Calu3 (cell line): ENCODE measurements at regions not wholly inside any gene's neighbourhood (a gene's known extent, or its start where the extent isn't known, plus 50 kb on each side); places are given as distances from the start of the nearest gene placed in this dataset.

Experiments
- BruUV-seq: library from RNA; stranded (reverse); fragments of 400-500 nt; replicated peaks from 2 replicates; lab custom pipeline; 2021; lab: Mats Ljungman, UMichigan
- CTCF ChIA-PET: fragments of 300-600 bp; sonication (Branson Sonifier 250); formaldehyde crosslinking; loops from one replicate; lab custom pipeline; 2022; ENCODE audit warnings: antibody characterized with exemption; lab: Charles Lee
- DNase-seq: peaks from one replicate; pipeline ENCODE4 v3.0.0; 2022
- H3K27ac Mint-ChIP-seq: one replicate; pipeline ENCODE4 v1.8.0; 2022; ENCODE audit warnings: mixed read lengths; ENCODE audit not compliant: unreplicated experiment
- H3K27me3 Mint-ChIP-seq: one replicate; pipeline ENCODE4 v1.8.0; 2022; ENCODE audit warnings: mixed read lengths; ENCODE audit not compliant: unreplicated experiment
- H3K36me3 Mint-ChIP-seq: one replicate; pipeline ENCODE4 v1.8.0; 2022; ENCODE audit warnings: mild to moderate bottlenecking, moderate library complexity, mixed read lengths; ENCODE audit not compliant: insufficient read depth, unreplicated experiment
- H3K4me1 Mint-ChIP-seq: one replicate; pipeline ENCODE4 v1.8.0; 2022; ENCODE audit warnings: mild to moderate bottlenecking, low read depth, mixed read lengths; ENCODE audit not compliant: unreplicated experiment
- H3K4me3 Mint-ChIP-seq: one replicate; pipeline ENCODE4 v1.8.0; 2022; ENCODE audit warnings: mild to moderate bottlenecking, low read depth, moderate library complexity, mixed read lengths; ENCODE audit not compliant: unreplicated experiment
- H3K9me3 Mint-ChIP-seq: one replicate; pipeline ENCODE4 v1.8.0; 2022; ENCODE audit warnings: low read depth, mixed read lengths; ENCODE audit not compliant: unreplicated experiment
- CTCF ChIP-seq: fragments of 200-600 bp; IDR thresholded peaks from one replicate; pipeline ENCODE4 v1.8.0; 2022; ENCODE audit warnings: antibody characterized with exemption; ENCODE audit not compliant: unreplicated experiment
- intact Hi-C: fragments of 100-400 bp; cut with micrococcal nuclease; formaldehyde crosslinking; loops from one replicate; pipeline ENCODE4 v1.10.0; 2022; ENCODE audit not compliant: unreplicated experiment

- BruUV-seq, result no TSS peak
- Mint-ChIP-seq H3K4me1 (no peaks in the 10 kb centered on the region), H3K36me3 (no peaks in the 10 kb centered on the region), H3K9me3 (no peaks in the 10 kb centered on the region), H3K27ac (no peak overlapping the region), H3K27me3 (peaks cover 82% of the 10 kb centered on the region), H3K4me3 (no peak overlapping the region)
- no peak for DNase-seq
- TF ChIP-seq CTCF, result no peak
- intact Hi-C loops, result no loop called here
- CTCF ChIA-PET, result interaction anchor here (0.5 to 1.0 kb wide), 2 partner anchors 131 to 303 kb away, joined by 3 to 5 read pairs; no protein-coding TSS in a partner anchor
Measured at GRCh38 chr17:77753246-77753645, 205.3 kb upstream of the TNRC6C start.

- CTCF ChIA-PET, result interaction anchor here (0.5 to 1.0 kb wide), 2 partner anchors 131 to 303 kb away, joined by 3 to 5 read pairs; no protein-coding TSS in a partner anchor
- no peak for DNase-seq
- Mint-ChIP-seq H3K27me3 (peaks cover 82% of the 10 kb centered on the region), H3K9me3 (no peaks in the 10 kb centered on the region), H3K36me3 (no peaks in the 10 kb centered on the region), H3K27ac (no peak overlapping the region), H3K4me3 (no peak overlapping the region), H3K4me1 (no peaks in the 10 kb centered on the region)
- TF ChIP-seq CTCF, result no peak
- intact Hi-C loops, result no loop called here
- BruUV-seq, result no TSS peak
Measured at GRCh38 chr17:77753691-77754245, 204.7 kb upstream of the TNRC6C start.

- CTCF ChIA-PET, result no interaction called here
- Mint-ChIP-seq H3K27ac (no peak overlapping the region), H3K4me3 (no peak overlapping the region), H3K27me3 (peaks cover 73% of the 10 kb centered on the region), H3K36me3 (no peaks in the 10 kb centered on the region), H3K4me1 (no peaks in the 10 kb centered on the region), H3K9me3 (no peaks in the 10 kb centered on the region)
- TF ChIP-seq CTCF, result no peak
- intact Hi-C loops, result no loop called here
- DNase-seq, result no peak
- BruUV-seq, result no TSS peak
Measured at GRCh38 chr17:77754956-77755355, 203.5 kb upstream of the TNRC6C start.

- Mint-ChIP-seq H3K36me3 (no peaks in the 10 kb centered on the region), H3K27me3 (peaks cover 71% of the 10 kb centered on the region), H3K27ac (no peak overlapping the region), H3K4me1 (no peaks in the 10 kb centered on the region), H3K9me3 (no peaks in the 10 kb centered on the region), H3K4me3 (no peak overlapping the region)
- intact Hi-C loops, result no loop called here
- no TSS peak for BruUV-seq
- no peak for TF ChIP-seq CTCF
- DNase-seq, result no peak
- CTCF ChIA-PET, result no interaction called here
Measured at GRCh38 chr17:77755410-77755963, 203.0 kb upstream of the TNRC6C start.
